ENCODE measurements at regions not wholly inside any gene's neighbourhood (a gene's known extent, or its start where the extent isn't known, plus 50 kb on each side); places are given as distances from the start of the nearest gene placed in this dataset.
"Not testable (repeated sequence)": the region's sequence is repeated elsewhere in the genome, so short reads cannot be mapped to it uniquely, and the experiment has no call there.

- no peak for DNase-seq
These were observed 954.3 kb upstream of the SPRY2 start for GRCh38 chr13:81295177-81295576.

DNA sequence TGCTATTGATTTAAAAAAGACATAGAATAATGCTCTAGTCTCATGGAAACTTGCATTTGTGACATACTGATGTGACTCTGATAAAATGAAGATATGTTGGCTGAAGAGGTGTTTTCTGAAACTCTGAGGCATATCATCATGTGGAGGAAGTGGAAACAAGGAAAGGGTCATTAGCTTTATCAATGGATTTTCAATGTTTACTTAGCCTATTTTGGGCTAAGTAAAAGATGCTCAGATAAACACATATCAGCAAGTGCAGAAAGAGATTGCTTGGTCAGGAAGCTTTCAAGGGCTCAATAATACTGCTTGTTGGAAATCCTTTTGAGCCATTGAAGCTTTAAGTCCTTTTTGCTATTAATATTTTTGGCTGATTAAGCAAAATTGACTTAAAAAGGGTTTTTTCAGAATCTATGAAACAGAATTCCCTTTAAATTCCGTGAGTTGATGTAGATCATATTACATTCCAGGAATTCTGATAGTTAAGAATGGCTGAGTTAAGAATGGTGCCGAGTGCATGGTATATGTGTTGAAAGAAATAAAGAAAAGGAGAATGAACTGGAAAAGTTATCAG, 952.8 kb upstream of the SPRY2 start:
- DNase-seq: no peak

DNA sequence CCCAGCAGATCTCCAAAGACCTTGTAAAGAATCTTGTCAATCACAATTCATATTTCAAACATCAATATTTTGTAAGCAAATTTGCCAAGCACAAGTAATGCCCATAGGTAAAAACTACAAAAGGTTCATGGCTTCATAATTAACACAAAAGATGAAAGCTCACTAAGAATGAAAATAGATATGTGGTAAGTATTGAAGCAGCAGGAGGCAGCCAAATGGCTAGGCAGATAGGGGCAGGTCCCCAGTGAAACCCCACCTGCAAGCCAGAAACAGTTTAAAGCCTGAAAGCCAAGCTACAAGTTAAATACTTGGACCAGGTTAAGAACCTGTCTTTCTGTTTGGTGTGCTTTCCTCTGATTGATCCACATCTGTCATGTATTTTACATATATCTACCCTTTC, 942.6 kb upstream of the SPRY2 start:
- no peak for DNase-seq

DNA sequence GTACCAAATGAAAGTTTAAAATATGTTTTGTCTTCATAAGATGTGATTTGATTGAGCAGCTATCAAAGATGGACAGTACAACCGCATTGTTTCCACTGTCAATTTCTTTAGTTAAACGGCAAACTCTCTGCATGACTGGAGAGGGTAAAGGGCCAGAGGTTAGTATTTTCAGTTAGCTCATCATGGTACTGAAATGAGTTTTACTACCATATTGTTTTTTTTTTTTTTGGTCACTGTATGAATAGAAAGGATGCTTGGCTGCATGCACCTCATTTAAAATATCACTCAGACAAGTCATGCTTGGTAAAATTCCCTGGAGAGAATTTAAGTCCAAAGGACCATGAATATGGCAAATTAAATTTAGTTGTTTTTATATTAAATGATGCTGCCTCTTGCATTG, 942.1 kb upstream of the SPRY2 start:
- no peak for DNase-seq

DNA sequence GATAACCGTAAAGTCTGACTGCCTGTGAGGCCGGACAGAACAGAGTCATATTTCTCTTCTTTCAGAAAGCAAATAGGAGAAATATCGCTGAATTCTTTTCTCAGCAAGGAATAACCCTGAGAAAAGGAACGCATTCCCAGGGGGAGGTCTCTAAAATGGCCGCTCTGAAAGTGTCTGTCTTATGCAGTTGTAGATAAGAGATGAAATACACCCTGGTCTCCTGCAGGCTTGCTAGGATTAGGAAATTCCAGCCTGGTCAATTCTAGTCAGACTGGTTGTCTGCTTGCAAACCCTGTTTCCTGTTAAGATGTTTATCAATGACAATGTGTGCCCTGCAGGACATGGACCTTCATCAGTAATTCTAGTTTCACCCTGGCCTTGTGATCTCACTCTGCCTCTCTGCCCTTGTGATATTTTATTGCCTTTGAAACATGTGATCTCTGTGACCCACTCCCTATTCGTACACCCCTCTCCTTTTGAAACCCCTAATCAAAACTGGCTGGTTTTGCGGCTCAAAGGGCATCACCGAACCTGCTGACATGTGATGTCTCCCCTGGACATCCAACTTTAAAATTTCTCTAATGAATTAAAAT, 934.8 kb upstream of the SPRY2 start:
- DNase-seq: no peak

DNA sequence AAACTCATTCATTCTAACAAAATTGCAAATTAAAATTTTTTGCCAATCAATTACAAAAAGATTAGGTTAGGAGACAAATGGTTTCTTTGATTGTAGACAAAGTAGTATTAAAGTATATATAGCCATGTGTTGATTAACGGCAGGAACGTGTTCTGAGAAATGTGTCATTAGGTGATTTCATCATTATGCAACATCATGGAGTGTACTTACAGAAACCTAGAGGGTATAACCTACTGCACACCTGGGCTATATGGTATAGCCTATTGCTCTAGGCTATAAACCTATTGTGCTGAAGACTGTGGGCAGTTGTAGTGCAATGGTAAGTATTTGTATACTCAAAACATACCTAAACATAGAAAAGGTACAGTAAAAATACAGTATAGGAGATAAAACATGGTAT, 906.8 kb upstream of the SPRY2 start:
- no peak for DNase-seq

GRCh38 chr13:81246556-81246955, 905.6 kb upstream of the SPRY2 start:
- DNase-seq: no peak

DNA sequence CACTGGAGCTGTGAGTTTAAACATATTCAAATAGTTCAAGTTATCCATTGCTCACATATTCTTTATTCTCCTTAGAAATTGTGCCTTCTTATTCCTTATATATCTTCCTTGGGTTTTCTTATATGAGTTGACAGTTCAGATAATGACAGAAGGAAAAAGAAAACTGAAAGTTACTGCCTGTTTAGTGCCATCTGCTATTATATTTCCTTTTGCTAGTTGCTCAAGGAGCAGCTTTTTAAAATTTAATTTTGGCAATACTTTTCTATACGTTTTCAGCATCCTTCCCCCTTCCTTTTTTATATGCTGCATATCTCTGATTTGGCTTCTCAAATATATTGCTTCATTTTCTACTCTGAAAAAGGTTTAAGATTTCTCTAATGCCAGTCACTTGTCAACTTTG, 903.1 kb upstream of the SPRY2 start:
- no peak for DNase-seq

- DNase-seq: no peak
These were observed 889.5 kb upstream of the SPRY2 start for GRCh38 chr13:81230386-81230785.

- not testable (repeated sequence) for DNase-seq
These were observed 885.9 kb upstream of the SPRY2 start for GRCh38 chr13:81226830-81227229.

- DNase-seq: peak; percentile 1
These were observed 883.4 kb upstream of the SPRY2 start for GRCh38 chr13:81224209-81224833.

- DNase-seq: no peak
These were observed 882.9 kb upstream of the SPRY2 start for GRCh38 chr13:81223778-81224177.

- DNase-seq: no peak
These were observed 870.8 kb upstream of the SPRY2 start for GRCh38 chr13:81211713-81212112.

DNA sequence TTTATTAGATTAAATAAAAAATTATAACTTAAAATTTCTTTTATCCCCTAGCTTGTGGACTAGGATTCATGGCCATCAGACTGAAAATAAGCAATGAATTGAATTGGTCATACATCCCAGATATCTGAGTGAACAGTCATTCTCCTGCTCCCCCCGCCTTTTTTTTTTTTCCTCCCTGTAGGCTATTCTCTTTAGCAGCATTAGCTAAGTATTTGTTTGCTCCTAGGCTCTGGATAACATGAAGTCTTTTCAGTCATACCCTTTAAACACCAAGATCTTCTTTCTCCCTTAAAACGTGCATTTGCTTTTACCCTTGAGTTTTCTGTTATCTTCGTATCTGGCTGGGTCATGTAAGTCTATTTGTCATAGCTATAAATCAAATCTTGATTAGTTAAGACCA, 866.7 kb upstream of the SPRY2 start:
- DNase-seq: no peak

GRCh38 chr13:81207231-81207630, 866.3 kb upstream of the SPRY2 start:
- no peak for DNase-seq

- no peak for DNase-seq
These were observed 862.9 kb upstream of the SPRY2 start for GRCh38 chr13:81203783-81204182.

DNA sequence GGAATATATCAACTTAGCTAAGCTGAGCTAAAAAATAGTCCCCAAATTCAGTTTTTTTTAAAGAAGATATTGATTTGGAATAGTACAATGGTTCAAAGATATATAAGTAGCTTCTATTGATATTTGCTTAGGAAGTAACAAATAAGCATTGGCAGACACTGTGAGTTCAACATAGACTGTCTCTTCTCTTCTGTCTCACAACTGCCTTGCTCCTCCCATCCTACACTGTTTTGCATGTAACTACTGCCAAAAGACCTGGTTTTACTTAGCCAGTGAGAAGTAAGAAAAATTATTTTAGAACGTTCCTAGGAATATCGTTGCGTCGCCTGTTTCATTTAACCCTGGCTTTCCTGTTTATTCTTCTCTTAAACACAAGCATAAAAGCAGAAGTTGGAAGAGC, 859.0 kb upstream of the SPRY2 start:
- no peak for DNase-seq

DNA sequence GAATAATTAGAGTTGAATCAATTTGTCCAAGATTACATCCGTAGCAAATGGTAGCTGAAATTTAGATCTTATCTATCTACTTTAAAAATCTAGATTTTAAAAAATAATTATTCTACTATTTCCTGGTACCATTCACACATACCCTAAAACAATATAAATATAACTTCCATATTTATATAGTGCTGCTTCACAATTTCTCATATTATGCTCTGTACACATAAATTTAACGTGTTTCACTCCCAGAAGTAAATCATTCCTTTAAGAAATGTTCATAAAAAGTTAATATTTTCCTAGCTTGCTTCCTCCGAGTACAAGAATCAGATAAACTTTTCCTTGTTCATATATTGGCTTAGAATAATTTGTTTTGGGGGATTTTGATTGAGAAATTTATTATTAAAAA, 857.0 kb upstream of the SPRY2 start:
- DNase-seq: no peak

GRCh38 chr13:81197483-81197882, 856.6 kb upstream of the SPRY2 start:
- DNase-seq: no peak

GRCh38 chr13:81194362-81194761, 853.4 kb upstream of the SPRY2 start:
- no peak for DNase-seq

DNA sequence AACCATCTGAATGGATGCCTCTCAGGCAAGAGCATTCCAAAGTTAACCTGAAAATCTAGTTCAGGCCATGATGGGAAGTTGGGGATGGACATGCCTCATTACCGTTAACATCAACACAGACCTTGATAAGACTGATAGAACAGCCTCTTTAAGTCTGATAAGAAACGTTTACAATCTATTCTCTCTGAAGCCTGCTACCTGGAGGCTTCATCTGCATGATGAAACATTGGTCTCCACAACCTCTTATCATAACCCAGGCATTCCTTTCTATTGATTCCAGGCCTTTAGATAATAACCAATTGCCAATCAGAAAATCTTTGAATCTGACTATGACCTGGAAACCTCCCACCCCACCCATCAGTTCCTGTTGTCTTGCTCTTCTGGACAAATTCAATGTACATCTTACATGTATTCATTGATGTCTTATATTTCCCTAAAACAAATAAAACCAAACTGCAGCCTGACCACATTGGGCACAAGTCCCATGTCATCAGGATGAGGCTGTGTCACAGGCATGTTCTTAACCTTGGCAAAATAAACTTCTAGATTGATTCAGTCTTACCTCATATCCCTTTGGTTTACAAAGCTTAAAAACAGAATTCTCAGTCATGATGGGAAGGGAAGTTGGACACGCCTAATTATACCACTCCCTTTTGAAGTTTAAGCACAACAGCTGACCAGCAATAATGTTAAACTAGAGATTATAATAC, 843.8 kb upstream of the SPRY2 start:
- DNase-seq: no peak

DNA sequence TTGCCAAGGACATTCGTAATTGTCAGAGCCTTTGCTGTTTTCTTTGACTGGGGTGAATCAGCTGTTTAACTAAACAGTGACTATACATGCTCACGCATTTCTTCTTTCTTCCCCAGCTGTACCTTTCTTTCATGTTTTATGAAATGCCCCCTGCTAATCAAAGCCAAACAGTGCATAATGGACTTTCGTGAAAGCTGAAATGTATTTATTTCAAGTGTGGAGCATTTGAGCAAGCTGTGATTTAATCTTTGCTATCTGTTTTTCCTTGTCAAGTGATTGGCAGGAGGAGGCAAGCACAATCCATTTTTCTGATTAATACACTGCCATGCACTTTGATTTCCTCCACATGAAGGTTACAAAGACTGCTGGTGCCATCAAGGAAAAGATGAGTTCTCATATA, 831.7 kb upstream of the SPRY2 start:
- no peak for DNase-seq

GRCh38 chr13:81171065-81171647, 830.2 kb upstream of the SPRY2 start:
- peak; percentile 35 for DNase-seq
